ENCODE measurements at regions not wholly inside any gene's neighbourhood (a gene's known extent, or its start where the extent isn't known, plus 50 kb on each side); places are given as distances from the start of the nearest gene placed in this dataset.

DNA sequence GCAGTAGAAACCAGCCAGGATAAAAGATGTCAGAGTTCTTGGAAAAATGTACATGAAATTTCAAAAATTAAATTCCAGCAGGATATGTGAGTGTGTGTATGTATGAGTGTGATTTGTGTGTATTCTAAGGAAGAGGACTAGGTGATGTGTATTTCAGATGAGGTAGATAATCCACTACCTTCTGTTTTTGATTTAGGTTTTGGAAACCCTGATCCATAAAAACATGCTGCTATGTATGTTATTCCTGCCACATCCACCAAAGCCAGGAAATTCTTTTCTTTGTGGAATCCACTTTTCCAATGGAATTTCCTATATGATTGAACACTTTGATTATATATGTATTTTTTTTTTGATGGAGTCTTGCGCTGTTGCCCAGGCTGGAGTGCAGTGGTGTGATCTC, 276.9 kb downstream of the UQCRFS1 start:
- no peak for DNase-seq (ENCODE audit: low read depth in 2 of 2)

DNA sequence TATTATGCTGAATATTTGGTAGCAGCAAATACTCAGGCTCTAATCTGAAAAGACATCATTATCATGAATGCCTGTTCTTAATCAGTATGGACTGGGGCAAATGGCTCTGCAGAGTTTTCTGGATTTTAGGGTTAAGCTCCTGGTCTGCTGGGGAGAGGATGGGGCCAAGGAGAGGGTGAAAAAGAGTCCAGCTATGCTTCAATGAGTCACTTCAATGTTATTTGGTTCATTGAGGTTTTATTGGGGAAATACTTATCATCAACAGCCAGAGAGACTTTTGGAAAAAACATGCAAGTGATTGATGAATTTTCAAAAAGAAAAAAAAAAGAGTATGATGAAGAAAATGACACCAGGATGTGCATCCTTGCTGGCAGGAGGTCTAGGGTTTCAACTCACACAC, 278.3 kb downstream of the UQCRFS1 start:
- no peak for DNase-seq (ENCODE audit: low read depth in 2 of 2)

GRCh38 chr19:28933039-28933438, 279.9 kb downstream of the UQCRFS1 start:
- DNase-seq (ENCODE audit: low read depth in 2 of 2) = no peak

- DNase-seq (ENCODE audit: low read depth in 2 of 2) = no peak
Observed at GRCh38 chr19:28932446-28932845, 280.5 kb downstream of the UQCRFS1 start.

GRCh38 chr19:28929006-28929405, 283.9 kb downstream of the UQCRFS1 start:
- no peak for DNase-seq (ENCODE audit: low read depth in 2 of 2)

GRCh38 chr19:28927456-28927855, 285.5 kb downstream of the UQCRFS1 start:
- no peak for DNase-seq (ENCODE audit: low read depth in 2 of 2)

GRCh38 chr19:28920269-28921066, 292.5 kb downstream of the UQCRFS1 start:
- no peak for DNase-seq (ENCODE audit: low read depth in 2 of 2)

GRCh38 chr19:28917621-28918020, 295.3 kb downstream of the UQCRFS1 start:
- no peak for DNase-seq (ENCODE audit: low read depth in 2 of 2)

DNA sequence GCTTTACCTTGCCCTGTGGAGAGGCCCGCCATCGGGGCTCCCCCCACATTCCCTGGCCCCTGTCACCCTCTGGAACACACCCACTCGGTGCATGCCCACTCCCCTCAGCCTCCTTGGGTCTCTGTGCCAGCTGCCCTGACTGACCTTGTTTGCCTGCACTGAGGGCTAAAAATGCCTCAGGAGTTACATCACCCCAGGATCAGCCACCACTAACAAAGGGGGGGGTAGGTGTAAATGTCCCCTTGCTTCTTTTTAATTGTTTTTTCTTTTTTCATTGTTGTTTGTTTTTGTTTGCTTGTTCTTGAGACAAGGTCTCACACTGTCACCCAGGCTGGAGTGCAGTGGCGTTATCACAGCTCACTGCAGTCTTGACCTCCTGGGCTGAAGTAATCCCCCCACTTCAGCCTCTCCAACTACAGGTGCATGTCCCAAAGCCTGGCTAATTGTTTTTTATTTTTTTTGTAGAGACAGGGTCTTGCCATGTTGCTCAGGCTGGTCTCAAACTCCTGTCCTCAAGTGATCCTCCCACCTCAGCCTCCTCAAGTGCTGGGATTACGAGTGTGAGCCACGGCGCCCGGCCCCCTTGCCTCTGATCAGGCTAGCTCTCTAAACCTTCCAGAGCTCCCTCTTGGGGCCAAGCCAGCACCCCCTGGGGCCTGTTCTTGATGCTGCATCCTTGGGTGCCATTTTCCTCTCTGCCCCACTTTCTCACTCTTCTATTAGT, 297.1 kb downstream of the UQCRFS1 start:
- DNase-seq (ENCODE audit: low read depth in 2 of 2) = no peak

- DNase-seq (ENCODE audit: low read depth in 2 of 2) = no peak
Observed at GRCh38 chr19:28915202-28915601, 297.7 kb downstream of the UQCRFS1 start.

DNA sequence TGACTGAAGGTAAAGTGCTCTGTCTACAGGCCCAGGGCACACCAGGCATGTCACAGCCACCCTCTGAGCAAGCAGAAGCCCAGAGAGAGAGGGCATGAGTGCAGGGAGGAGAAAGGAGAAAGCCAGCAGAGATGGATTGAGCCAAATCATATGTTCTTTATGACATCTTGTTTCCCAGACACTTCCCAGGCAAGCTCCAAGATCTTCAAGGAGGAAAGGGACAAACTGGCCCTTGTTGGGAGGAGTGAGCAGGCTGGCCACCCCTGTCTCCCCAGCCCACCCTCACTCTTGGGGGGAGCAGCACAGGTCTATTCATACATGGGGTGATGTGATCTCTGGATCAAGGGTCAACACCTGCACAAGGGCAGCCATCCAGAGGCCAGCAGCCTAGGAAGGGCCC, 298.8 kb downstream of the UQCRFS1 start:
- no peak for DNase-seq (ENCODE audit: low read depth in 2 of 2)

DNA sequence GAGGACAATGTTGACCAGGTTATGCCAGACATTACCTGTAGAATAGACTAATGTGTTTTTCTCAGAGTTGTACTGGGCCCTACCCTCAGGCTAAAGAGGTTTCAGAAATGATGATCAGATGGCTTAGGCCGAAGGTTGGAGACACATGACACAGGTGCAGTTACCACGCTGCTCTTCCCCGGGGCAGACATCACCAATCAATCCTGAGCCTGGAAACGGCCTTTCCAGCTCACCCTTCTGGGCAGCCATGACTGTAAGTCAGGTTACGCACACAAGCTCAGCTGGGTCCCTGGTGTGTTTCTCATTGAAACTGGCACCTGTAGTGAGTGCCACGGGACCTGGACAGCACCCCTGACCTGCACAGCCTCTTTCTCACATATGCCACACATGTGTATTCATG, 299.3 kb downstream of the UQCRFS1 start:
- DNase-seq (ENCODE audit: low read depth in 2 of 2) = no peak

GRCh38 chr19:28908941-28909340, 304.0 kb downstream of the UQCRFS1 start:
- DNase-seq (ENCODE audit: low read depth in 2 of 2) = no peak

DNA sequence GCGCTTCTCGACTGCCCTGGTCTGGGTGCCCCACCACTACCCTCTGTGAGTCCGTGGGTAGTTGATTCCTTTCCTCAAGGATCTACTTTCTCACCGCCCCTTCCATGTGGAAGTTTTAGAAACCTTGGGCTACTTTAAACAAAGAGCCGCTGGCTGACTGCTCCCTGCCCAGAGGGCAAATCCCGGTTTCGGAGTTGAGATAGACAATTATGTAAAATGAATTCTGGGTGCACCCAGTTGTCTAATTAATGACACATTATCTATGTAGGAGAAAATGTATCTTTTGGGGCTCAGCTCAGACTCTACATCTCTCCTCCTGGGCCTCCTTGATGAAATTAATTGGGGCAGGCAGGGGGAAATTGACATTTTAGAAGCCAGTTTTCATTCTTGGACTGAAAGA, 305.4 kb downstream of the UQCRFS1 start:
- no peak for DNase-seq (ENCODE audit: low read depth in 2 of 2)

DNA sequence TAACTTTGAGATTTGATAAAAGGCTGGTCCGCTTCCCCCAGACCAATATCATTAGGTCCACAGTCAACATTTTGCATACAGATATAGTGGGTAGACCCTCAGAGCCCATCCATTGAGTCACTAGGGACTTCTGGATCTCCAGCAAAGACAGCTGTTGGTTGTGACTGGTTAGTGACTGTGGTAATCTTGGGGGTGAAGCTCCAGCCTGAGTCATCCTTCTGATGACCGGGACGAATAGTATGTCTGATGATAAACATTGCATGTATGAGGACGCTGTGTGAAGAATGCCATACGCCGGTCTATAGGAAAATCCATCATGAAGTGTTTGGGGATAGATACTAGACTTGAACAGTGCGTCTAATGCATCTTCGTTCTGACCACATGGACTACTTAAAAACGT, 307.0 kb downstream of the UQCRFS1 start:
- DNase-seq (ENCODE audit: low read depth in 2 of 2) = no peak

- no peak for DNase-seq (ENCODE audit: low read depth in 2 of 2)
Observed at GRCh38 chr19:28899703-28900102, 313.2 kb downstream of the UQCRFS1 start.

- DNase-seq (ENCODE audit: low read depth in 2 of 2) = no peak
Observed at GRCh38 chr19:28898249-28898648, 314.7 kb downstream of the UQCRFS1 start.

GRCh38 chr19:28889941-28890670, 322.8 kb downstream of the UQCRFS1 start:
- DNase-seq (ENCODE audit: low read depth in 2 of 2) = no peak

DNA sequence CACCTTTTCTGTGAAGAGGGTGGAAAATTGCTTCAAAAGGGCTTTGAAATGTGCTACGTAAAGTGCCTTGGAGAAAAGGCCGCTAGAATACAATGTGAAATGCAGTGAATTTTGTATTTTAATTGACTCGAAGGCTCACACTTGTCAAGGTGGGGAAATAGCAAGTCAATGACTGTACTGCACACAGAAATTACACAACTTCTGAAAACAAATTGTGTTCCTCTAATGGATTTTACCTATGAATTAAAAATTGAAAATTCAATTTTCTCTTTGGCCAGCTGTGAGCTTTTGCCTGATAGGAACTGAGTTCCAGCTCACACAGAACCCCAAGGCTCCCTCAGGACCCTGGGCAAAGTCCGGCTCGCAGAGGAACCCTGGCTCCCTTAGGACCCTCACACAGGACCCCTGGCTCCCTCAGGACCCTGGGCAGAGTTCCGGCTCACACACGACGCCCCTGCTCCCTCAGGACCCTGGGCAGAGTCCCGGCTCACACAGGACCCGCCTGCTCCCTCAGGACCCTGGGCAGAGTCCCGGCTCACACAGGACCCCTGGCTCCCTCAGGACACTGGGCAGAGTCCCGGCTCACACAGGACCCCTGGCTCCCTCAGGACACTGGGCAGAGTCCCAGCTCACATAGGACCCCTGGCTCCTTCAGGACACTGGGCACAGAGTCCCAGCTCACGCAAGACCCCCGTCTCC, 324.9 kb downstream of the UQCRFS1 start:
- no peak for DNase-seq (ENCODE audit: low read depth in 2 of 2)

DNA sequence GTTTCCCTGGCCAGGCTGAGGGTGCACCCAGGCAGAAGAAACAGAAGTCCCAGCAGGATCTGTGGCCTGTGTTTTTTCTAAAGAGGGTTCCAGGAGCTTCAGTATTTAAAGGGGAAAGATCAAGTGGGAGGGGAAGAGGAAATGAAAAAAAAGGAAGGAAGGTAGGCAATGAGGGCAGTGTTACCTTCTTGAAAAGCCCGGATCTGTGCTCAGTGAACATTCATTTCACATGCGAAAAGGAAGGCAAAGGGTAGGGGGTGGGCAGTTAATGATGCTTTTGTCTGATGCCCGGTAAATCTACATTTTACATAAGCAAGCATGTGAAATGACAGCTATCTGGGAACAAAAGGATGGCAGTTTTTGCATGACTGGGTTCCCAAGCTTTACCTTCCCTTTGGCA, 326.2 kb downstream of the UQCRFS1 start:
- no peak for DNase-seq (ENCODE audit: low read depth in 2 of 2)

- DNase-seq (ENCODE audit: low read depth in 2 of 2) = no peak
Observed at GRCh38 chr19:28885965-28886364, 327.0 kb downstream of the UQCRFS1 start.
